Putamen (tissue), 1 donor: ENCODE measurements at regions not wholly inside any gene's neighbourhood (a gene's known extent, or its start where the extent isn't known, plus 50 kb on each side); places are given as distances from the start of the nearest gene placed in this dataset.
A peak's percentile ranks its signal among the peaks of the same experiment; 100 is the strongest.
"Not testable (repeated sequence)": the region's sequence is repeated elsewhere in the genome, so short reads cannot be mapped to it uniquely, and the experiment has no call there.

Experiments
- DNase-seq: peaks from one replicate; pipeline ENCODE4 v3.0.0-alpha.2; 2016; ENCODE audit warnings: low spot score

- DNase-seq, result no peak
These were observed 387.0 kb downstream of the USP25 start for GRCh38 chr21:16116798-16117197.

GRCh38 chr21:16117331-16117730 is 387.5 kb downstream of the USP25 start:
- no peak for DNase-seq

DNA sequence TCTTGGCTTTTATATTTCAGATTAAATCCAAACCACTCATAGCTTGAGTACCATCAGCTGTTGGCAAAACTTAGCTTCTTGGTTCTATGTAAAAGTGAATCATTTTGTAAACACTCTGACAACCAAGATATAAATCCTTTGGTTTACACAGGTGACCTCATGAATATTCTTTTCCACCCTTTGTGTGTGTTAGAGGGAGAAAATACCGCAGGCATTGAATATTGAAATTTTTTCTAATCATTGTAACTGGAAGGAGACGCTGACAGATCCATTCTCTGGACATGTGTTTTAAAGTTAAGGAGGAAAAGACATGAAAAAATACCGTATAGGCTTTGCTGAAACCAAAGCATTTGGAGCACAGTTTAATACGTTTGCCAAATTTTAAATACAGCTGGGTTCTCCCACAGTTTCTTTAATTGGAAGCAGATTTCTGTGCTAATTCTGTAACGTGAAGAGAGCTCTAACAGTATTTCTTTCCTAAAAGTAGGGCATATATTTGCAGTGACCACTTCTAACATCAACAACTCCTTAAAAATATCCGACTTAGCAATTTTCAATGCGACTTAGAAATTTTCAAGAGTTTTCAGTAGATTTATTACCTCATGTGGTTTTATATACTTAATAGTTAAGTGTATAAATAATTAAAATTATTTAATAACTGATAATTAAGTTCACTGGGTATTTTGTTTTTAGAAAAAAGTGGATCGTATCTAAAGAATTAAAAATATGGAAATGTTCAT is 388.2 kb downstream of the USP25 start:
- no peak for DNase-seq

DNA sequence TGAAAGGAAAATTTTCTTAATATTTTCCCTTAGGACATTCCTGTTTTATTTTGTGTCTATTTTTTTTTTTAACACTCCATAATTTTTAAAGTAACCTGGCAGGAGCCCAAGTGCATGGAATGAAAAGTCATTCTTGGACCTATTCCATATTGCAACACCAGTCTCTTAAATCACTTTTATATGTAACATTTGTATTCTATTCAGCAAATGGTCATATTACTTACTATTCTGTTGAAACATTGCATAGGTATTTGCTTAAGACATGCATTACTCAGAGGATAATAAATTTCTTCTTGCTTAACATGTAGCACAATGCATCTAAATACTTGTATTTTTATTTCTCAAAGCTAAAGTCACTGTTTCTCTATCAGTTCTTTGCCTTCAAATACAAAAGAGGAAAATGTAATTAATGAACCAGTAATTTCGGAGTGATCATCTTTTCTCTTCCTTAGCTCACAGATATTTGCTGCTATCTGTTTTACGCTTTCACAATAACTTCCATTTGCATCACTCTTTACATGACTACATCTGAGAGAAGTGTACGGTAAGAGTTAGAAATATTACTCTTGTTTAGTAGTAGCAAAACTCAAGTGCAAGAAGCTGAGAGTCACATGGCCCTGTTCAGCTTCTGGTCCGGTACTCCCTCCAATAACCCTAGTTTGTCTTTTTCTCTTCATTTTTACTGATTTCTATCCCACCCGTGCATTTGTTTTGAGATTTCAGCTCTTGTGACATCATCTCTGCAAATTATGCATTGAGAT is 394.8 kb downstream of the USP25 start:
- DNase-seq, result no peak

- no peak for DNase-seq
These were observed 395.5 kb downstream of the USP25 start for GRCh38 chr21:16125274-16125673.

GRCh38 chr21:16132453-16132852 is 402.7 kb downstream of the USP25 start:
- not testable (repeated sequence) for DNase-seq

GRCh38 chr21:16133248-16133647 is 403.5 kb downstream of the USP25 start:
- no peak for DNase-seq

- DNase-seq, result no peak
These were observed 404.4 kb downstream of the USP25 start for GRCh38 chr21:16134134-16134533.

- no peak for DNase-seq
These were observed 407.3 kb downstream of the USP25 start for GRCh38 chr21:16137106-16137505.

DNA sequence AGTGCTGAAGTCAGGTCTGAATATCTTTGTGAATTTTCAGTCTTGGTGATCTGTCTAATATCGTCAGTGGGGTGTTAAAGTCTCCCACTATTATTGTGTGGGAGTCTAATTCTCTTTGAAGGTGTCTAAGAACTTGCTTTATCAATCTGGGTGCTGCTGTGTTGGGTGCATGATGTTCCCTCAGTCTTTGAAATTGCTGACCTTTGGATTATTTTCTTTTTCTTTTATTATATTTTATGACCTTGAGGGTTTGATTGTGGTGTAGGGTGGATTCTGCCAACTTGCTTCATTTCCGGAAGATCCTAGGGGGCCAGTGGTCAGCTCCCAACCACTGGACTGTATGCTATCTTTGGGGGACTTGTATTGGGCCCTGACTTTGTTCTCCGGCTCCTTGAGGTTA is 415.3 kb downstream of the USP25 start:
- no peak for DNase-seq

DNA sequence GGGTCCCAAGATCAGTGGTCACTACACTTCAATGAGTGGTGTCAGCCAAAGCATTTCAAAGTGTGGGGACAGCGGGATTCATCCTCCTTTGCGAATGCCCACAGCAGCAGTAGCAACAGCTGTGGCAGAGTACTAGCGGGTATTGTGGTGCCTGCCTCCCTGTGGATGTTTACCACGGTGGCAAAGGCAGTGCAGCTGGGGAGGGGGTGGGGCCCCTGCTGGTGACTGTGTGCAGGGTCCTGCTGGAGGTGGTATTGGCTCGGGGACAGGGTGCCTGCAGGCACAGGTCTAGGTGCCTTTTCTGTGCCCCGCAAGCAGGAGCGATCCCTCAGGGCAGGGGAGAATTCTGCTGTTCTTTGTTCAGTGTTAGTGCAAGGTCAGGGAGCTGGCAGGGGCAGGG is 415.7 kb downstream of the USP25 start:
- no peak for DNase-seq

GRCh38 chr21:16154321-16154720 is 424.5 kb downstream of the USP25 start:
- no peak for DNase-seq

- no peak for DNase-seq
These were observed 425.3 kb downstream of the USP25 start for GRCh38 chr21:16154951-16155635.

DNA sequence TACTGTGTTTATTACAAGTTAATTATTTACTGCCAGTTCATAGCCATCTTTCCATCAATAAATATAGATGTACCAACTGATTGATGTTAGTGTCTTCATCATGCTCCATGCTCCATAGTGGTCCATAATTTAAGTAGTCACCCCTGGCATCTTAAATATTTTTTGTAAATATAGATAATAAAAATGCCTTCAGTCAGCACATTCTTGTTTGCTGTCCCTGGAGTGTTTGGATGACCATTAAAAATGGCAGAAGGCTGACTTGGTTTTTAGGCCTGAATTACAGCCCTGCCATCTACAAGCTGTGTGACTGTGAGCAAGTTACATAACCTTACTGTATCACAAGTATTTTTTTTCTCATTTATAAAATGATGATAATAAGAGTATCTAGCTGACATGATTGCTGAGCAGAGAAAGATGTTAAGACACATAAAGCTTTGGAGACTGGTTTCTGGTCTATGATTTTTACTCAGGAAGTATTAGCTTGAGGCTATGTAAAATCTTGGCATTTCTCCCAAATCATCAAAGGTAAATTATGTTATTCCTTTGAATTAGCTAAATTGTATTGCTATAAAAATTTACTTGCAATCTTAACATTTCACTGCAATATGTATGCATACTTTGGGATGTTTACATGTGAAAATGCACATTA is 427.2 kb downstream of the USP25 start:
- no peak for DNase-seq

DNA sequence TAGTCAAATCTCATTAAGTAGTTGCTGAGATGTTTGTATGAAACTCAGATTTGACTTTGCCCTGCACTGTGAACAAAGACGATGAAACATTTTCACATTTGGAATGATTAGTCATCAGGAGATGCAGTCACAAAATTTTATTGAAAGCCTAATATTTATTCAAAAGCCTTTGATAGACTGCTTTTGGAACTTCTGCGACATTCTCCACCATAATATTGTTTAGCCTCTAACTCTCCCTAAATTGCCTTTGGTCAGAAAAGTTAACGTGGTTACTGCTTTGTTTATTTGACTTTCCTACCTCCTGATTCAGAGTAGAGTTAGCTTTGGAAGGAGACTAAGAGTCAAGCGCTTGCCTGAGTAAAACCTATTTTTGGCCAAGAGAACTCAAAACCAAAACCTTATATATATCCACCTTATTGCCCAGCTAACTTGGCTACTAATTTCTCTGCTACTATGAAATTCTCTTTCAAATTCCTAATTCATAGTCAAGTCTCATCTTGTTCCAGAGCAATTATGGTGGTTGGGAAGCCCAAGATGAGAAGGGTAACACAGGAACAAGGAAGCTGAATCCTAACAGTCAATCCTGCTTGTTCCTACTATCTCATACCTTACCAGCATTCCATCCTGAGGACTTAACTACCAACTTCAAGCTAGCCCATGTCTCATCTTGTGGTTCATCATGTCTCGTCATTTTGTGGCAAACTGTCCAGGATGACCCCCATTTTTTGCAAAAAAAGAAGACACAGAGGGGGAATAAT is 429.6 kb downstream of the USP25 start:
- DNase-seq, result no peak

- no peak for DNase-seq
These were observed 430.2 kb downstream of the USP25 start for GRCh38 chr21:16159971-16160350.

GRCh38 chr21:16162953-16163352 is 433.2 kb downstream of the USP25 start:
- no peak for DNase-seq

GRCh38 chr21:16169102-16169511 is 439.3 kb downstream of the USP25 start:
- DNase-seq, result peak; percentile 55

DNA sequence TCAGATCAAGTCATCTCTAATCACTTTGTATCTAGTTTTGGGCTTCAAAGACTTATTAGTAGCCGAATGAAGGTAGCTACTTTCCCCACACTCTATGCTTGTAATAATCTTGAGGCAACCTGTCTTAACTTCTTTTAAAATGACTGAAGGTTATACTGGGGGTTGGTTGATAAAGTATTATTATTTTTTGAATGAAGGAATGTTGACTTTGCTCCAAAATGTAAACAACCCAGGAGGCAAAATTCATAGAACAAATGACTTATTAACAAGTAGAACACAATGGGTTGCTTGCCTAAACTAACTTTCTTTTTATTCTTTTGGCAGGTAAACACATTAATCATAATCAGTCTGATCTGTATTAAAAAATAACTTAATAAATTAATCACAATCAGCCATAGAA is 440.0 kb downstream of the USP25 start:
- no peak for DNase-seq

- no peak for DNase-seq
These were observed 446.8 kb downstream of the USP25 start for GRCh38 chr21:16176570-16176969.

- DNase-seq, result no peak
These were observed 447.8 kb downstream of the USP25 start for GRCh38 chr21:16177532-16177931.

DNA sequence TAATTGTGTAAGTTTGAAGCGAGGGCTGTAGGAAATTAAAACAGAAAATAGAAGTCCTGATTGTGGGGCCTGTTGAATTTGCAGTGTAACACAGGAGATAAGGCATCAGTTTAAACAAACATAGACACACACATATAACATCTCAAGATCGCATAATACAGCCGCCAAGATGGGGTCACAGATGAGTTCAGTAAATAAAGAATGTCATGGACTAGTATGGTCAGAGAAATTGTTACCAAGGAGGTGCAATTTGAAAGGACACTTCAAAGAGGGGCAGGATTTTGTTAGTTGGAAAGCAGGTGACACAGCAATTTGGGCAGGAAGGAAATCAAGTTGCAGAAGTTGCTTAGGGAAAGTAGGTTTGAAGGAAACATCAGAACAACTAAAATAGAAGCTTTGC is 450.0 kb downstream of the USP25 start:
- DNase-seq, result no peak
